ENCODE measurements at regions not wholly inside any gene's neighbourhood (a gene's known extent, or its start where the extent isn't known, plus 50 kb on each side); places are given as distances from the start of the nearest gene placed in this dataset.

DNA sequence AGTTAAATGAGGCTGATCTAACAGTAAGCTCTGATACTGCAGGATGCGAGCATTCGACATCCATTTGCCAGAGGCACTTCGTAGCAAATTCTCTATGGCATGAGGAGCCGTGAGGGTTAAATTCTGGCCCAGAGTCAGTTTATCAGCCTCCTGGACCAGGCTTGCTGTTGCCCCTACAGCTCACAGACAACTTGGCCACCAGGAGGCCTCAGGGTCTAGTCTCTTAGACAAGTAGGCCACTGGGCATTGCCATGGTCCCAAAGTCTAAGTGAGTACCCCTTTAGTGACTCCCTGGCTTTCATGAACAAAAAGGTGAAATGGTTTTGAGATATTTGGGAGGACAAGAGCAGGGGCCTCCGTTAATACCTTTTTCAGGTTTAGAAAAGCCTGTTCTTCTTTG, 178.0 kb upstream of the MBL2 start:
- no peak overlapping the region for H3K9ac ChIP-seq (ENCODE audit: control insufficient read depth, extremely low read depth, insufficient read depth, low read length)
- FAIRE-seq = no peak
- no peak overlapping the region for H3K4me2 ChIP-seq (ENCODE audit: control insufficient read depth, extremely low read depth, insufficient read depth, low read depth, low read length)
- no peak overlapping the region for H2AFZ ChIP-seq (ENCODE audit: control insufficient read depth, low read length)
- H3K36me3 ChIP-seq (ENCODE audit: control insufficient read depth in 2 of 2, extremely low read depth in 1 of 2, insufficient read depth in 2 of 2, low read length in 2 of 2) = no peaks in the 10 kb centered on the region
- H3K79me2 ChIP-seq (ENCODE audit: control insufficient read depth, insufficient read depth, low read length) = no peaks in the 10 kb centered on the region
- no peaks in the 10 kb centered on the region for H3K4me1 ChIP-seq (ENCODE audit: control insufficient read depth, extremely low read depth, insufficient read depth, low read length)
- H3K9me3 ChIP-seq (ENCODE audit: control insufficient read depth, low read depth, low read length) = no peaks in the 10 kb centered on the region
- H4K20me1 ChIP-seq (ENCODE audit: control insufficient read depth, extremely low read depth, insufficient read depth, low read length) = no peaks in the 10 kb centered on the region
- TF ChIP-seq, protein P1, sequence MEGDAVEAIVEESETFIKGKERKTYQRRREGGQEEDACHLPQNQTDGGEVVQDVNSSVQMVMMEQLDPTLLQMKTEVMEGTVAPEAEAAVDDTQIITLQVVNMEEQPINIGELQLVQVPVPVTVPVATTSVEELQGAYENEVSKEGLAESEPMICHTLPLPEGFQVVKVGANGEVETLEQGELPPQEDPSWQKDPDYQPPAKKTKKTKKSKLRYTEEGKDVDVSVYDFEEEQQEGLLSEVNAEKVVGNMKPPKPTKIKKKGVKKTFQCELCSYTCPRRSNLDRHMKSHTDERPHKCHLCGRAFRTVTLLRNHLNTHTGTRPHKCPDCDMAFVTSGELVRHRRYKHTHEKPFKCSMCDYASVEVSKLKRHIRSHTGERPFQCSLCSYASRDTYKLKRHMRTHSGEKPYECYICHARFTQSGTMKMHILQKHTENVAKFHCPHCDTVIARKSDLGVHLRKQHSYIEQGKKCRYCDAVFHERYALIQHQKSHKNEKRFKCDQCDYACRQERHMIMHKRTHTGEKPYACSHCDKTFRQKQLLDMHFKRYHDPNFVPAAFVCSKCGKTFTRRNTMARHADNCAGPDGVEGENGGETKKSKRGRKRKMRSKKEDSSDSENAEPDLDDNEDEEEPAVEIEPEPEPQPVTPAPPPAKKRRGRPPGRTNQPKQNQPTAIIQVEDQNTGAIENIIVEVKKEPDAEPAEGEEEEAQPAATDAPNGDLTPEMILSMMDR (optimal IDR thresholded peaks at IDR 0.05 in 1 of 3, IDR thresholded peaks at IDR 0.05 in 1 of 3, conservative IDR thresholded peaks at IDR 0.05 in 1 of 3; ENCODE audit: extremely low read depth in 1 of 3, insufficient read depth in 2 of 3, low read length in 3 of 3) = peak in 1 of 3 experiments; percentile 8
- no peak for TF ChIP-seq EZH2 (IDR thresholded peaks at IDR 0.05; ENCODE audit: low read length)
- no peaks in the 10 kb centered on the region for H3K9me1 ChIP-seq (ENCODE audit: control insufficient read depth, extremely low read depth, insufficient read depth, low read length)
- dilution Hi-C loops (cut with MboI; ENCODE audit: extremely low pct_ligation_motif_present, low sequenced_read_pairs) = no loop called here
- no peak overlapping the region for H3K27ac ChIP-seq (ENCODE audit: control insufficient read depth, insufficient read depth, low read length)
- no peak for DNase-seq (ENCODE audit: low read depth, low spot score)
- no peak overlapping the region for H3K4me3 ChIP-seq (ENCODE audit: control insufficient read depth in 2 of 3, extremely low read depth in 1 of 3, insufficient read depth in 2 of 3, low read depth in 1 of 3, low read length in 3 of 3)
- no peaks in the 10 kb centered on the region for H3K27me3 ChIP-seq (ENCODE audit: control insufficient read depth, extremely low read depth, insufficient read depth, low read length)

DNA sequence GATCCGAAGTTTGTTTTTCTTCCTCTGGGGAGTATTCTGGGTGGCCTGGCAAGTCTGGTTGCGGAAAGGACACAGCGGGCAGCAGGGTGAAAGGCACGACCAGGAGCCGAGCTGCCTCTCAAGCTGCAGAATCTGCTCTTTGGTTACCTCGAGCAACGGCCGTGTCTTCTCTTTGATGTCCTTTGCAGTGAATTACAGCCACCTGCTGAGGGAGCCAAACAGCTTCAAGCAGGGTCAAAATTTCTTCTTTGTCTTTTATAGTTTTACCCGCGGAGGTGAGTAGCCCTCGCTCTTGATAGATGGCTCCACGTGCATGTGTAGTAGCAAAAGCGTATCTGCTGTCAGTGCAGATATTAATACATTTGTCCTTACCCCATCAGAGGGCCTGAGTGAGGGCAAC, 177.3 kb upstream of the MBL2 start:
- H2AFZ ChIP-seq (ENCODE audit: control insufficient read depth, low read length) = no peak overlapping the region
- no peak overlapping the region for H3K4me2 ChIP-seq (ENCODE audit: control insufficient read depth, extremely low read depth, insufficient read depth, low read depth, low read length)

More for the DNA sequence above, 177.3 kb upstream of the MBL2 start:
- no peaks in the 10 kb centered on the region for H3K27me3 ChIP-seq (ENCODE audit: control insufficient read depth, extremely low read depth, insufficient read depth, low read length)
- H3K4me1 ChIP-seq (ENCODE audit: control insufficient read depth, extremely low read depth, insufficient read depth, low read length) = no peaks in the 10 kb centered on the region
- FAIRE-seq (no peak), DNase-seq (ENCODE audit: low read depth, low spot score) (no peak)
- H3K9ac ChIP-seq (ENCODE audit: control insufficient read depth, extremely low read depth, insufficient read depth, low read length) = no peak overlapping the region
- H3K4me3 ChIP-seq (ENCODE audit: control insufficient read depth in 2 of 3, extremely low read depth in 1 of 3, insufficient read depth in 2 of 3, low read depth in 1 of 3, low read length in 3 of 3) = no peak overlapping the region
- dilution Hi-C loops (cut with MboI; ENCODE audit: extremely low pct_ligation_motif_present, low sequenced_read_pairs) = no loop called here
- no peak overlapping the region for H3K27ac ChIP-seq (ENCODE audit: control insufficient read depth, insufficient read depth, low read length)
- no peaks in the 10 kb centered on the region for H3K36me3 ChIP-seq (ENCODE audit: control insufficient read depth in 2 of 2, extremely low read depth in 1 of 2, insufficient read depth in 2 of 2, low read length in 2 of 2)
- H3K9me1 ChIP-seq (ENCODE audit: control insufficient read depth, extremely low read depth, insufficient read depth, low read length) = no peaks in the 10 kb centered on the region
- TF ChIP-seq EZH2 (IDR thresholded peaks at IDR 0.05; ENCODE audit: low read length) = no peak
- TF ChIP-seq, protein P1 (optimal IDR thresholded peaks at IDR 0.05 in 1 of 3, IDR thresholded peaks at IDR 0.05 in 1 of 3, conservative IDR thresholded peaks at IDR 0.05 in 1 of 3; ENCODE audit: extremely low read depth in 1 of 3, insufficient read depth in 2 of 3, low read length in 3 of 3) = peak in 1 of 3 experiments; percentile 12
- no peaks in the 10 kb centered on the region for H3K79me2 ChIP-seq (ENCODE audit: control insufficient read depth, insufficient read depth, low read length)
- no peaks in the 10 kb centered on the region for H4K20me1 ChIP-seq (ENCODE audit: control insufficient read depth, extremely low read depth, insufficient read depth, low read length)
- no peaks in the 10 kb centered on the region for H3K9me3 ChIP-seq (ENCODE audit: control insufficient read depth, low read depth, low read length)
